ENCODE measurements at regions not wholly inside any gene's neighbourhood (a gene's known extent, or its start where the extent isn't known, plus 50 kb on each side); places are given as distances from the start of the nearest gene placed in this dataset.
"Not testable (repeated sequence)": the region's sequence is repeated elsewhere in the genome, so short reads cannot be mapped to it uniquely, and the experiment has no call there.

DNA sequence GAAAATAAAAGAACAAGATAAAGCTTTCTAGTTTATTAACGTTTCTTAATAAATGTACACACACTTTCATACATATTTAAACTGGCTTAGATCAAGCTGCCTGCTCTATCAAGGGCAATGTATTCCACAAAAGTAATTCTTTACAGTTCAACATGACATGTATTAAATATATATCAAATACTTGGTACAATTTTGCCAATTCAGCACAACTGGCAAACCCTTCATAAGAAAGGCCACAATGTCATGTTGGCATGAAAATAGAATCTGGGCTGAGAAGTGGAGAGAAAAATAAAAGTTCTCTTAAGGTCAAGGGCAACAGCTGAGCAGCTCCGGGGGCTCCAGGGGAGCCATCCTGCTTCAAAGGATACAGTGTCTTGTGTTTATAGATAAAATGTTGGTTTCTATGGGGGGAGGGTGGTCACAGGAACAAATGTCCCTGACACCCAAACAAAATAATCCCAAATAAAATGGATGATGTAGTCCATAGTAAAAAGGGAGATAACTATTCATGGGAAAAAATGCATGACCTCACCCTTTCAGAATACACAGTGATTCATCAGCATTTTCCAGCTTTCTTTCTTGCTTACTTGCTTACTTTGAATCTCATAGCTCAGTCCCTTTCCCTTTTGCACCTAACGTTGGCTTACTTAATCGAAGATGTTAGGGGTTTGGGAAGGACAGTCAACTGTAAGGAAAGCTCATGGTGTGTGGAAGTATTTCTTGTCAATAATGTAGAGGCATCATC lies 494.9 kb downstream of the NYAP2 start:
- DNase-seq: no peak

DNA sequence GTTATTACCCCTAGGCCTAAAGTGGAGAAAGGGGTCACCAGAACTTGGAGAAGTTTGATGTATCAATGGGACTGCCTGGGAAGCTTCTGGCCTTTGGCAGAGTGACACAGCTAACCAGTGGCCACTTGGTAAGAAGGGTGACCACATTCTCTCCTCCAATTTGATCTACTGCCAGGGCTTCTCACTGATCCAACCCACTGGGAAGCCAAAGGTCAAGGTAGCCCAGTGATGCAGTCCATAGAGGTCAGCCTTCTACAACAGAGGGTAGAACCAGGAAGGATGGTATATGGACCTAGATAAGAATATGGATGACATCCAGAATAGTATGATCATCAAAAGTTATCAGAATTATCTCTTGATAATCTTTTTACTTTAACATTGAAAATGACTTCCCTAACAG lies 493.6 kb downstream of the NYAP2 start:
- no peak for DNase-seq

DNA sequence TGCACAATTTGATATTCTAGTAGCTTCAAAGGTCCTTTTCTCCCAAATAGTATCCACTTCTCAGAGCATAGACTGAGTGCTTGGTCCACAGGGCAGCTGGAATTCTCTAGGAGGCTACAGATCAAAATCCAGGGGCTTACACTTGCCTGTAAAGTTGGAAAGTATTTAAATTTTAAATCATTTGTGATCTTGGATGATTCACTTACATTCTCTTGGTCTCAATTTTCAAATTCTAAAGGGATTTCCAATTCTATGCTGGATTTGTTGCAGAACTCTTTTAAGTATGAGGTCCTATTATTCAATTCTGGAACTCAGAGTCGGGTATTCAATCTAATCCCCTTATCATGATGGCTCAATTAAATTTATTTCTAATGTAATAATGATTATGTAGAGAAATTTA lies 492.3 kb downstream of the NYAP2 start:
- no peak for DNase-seq

DNA sequence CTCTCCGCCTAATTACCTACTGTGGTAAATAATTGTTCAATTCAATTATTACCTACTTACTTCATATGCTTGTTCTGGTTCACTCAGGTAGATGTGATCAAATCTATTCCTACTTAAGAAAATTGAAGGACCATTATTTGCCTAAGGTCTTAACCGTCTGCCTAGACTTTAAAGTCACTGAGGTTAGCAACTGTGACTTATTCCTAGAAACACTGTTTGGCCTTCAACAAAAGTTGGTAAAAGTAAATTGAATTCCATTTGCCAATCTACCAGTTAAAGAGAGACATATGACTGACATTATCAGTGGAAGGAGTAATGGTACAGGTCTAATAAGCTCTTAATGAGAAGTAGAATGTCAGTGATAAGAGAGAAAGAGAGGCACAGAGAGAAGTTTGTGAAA lies 491.5 kb downstream of the NYAP2 start:
- DNase-seq: no peak

DNA sequence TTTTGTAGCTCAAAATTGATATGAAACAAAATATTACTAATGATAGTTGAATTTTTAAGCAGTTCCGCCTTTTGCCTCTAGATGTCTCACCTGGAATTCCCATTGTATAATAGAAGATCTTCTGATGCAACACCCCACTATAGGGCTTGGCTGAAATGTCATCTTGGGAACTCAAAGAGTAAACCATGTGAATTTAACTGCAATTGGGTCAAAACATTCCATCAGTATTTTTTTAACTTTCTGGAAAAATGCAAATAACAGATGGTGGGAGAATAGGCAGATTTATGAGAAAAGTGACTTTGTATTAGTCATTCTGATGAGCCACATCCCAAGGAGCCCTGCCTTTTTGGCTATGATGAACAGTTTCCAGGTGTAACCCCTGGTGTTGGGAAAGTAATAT lies 489.9 kb downstream of the NYAP2 start:
- no peak for DNase-seq

DNA sequence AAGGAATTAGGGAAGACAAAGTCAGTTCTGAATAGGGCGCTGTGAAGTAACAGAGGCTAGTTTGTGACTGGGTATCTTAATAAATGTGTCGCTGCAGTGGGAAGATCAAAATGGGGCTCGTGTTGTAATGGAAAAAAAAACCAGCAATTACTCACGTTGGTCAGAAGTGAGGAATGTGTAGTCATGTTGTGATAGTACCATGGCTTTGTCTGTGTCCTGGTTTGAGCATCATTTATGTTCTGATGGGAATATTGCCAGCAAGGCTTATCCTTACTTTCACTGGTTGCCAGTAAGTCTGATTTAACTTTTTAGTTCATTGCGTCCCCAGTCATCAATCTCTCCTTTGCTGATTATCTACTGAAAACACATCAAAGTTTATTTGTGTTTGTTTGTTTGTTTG lies 467.6 kb downstream of the NYAP2 start:
- DNase-seq: no peak

DNA sequence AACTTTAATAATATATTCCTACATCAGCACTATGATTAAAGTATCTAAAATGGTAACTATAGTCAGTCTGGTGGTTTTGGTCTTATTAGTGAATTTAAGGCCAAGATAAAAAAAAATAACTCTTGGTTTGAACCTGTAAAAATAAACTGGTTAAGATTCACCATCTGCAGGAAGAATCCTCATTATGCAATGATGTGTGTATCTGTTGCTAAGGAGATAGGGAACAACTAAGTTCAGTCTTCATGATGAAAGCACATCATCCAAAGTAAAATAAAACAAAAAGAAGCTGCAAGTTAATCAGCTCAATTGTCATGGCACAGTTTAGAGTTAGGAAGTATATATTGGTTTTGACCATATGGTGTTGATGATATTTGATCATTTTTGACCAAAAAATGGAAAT lies 466.0 kb downstream of the NYAP2 start:
- DNase-seq: no peak

DNA sequence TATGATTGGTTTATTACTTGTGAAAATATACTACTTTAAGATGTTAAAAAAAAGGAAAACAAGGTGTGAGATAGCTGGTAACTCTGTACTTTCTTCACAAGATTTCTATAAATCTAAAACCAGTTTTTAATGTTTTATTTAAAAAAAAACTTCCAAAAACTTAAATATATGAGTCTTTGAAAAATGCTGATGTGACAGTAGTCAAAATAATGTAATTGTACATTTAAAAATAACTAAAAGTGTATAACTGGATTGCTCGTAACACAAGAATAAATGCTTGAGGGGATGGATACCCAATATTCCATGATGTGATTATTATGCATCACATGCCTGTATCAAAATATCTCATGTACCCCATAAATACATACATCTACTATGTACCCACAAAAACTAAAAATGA lies 464.9 kb downstream of the NYAP2 start:
- no peak for DNase-seq

DNA sequence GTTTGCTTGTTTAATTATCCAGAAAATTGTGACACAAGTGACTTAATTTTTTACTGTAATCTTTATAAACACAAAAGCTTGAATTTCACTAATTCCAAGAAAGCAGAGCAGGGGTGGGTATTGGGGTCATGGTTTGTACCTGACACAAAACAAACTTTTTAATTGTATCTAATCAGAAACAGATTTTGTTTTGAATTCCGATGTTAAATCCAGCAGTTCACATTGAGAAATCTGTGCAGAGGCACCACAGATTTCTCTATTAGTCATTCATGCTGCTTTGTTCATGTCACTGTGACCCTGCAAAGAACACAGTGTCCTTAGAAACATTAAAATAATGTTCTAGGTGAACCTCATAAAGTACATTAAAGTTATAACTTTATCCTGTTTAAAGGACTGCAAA lies 443.4 kb downstream of the NYAP2 start:
- DNase-seq: no peak

DNA sequence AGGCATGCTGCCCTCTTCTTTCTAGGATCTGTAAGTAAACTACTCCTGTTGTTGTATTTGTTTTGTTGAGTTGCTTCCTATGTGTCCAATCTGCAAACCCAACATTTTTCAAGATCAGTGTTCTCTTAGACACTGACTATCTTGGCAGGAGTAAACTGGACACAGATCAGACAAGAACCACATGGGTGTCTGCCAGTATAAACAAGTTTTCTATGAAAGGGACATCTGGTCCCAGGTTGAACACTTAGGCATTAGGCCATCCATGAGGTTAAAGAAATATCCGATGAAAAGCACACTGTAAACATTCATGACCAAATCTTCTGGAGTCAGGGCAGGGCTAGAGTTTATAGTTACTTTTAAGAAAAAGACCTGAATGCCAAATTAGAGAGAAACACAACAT lies 441.8 kb downstream of the NYAP2 start:
- DNase-seq: no peak

DNA sequence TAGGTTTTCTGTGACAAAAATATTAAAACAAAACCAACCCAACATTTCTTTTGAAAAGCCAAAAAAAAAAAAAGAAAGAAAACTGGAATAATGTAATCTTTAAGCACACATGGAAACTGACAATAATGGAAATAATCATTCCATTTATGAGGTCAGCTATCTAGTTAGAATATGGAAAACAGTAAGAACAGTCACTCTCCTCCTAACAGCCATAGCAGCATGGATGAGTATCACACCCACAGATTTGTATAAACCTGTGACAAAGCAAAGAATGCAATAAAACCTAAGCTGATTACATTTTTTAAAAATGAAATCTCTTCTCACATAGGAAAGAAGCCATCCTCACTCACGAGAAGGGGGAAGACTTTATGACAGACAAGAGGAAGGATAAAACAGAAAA lies 437.8 kb downstream of the NYAP2 start:
- no peak for DNase-seq

DNA sequence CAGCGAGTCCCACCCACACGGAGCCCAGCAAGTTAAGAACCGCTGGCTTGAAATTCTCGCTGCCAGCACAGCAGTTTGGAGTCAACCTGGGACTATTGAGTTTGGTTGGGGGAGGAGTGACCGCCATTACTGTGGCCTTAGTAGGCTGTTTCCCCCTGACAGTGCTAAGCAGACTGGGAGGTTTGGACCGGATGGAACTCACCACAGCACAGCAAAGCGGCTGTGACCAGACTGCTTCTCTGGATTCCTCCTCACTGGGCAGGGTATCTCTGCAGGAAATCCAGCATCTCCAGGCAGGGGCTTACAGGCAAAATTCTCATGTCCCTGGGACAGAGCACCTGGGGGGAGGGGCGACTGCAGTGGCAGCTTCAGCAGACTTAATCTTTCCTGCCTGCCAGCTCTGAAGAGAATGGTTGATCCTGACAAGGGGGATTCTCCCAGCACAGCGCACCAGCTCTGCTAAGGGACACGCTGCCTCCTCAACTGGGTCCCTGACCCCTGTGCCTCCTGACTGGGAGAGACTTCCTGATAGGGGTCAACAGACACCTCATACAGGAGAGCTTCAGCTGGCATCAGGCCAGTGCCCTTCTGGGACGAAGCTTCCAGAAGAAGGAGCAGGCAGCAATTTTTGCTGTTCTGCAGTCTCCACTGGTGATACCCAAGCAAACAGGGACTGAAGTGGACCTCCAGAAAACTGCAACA lies 425.4 kb downstream of the NYAP2 start:
- no peak for DNase-seq

DNA sequence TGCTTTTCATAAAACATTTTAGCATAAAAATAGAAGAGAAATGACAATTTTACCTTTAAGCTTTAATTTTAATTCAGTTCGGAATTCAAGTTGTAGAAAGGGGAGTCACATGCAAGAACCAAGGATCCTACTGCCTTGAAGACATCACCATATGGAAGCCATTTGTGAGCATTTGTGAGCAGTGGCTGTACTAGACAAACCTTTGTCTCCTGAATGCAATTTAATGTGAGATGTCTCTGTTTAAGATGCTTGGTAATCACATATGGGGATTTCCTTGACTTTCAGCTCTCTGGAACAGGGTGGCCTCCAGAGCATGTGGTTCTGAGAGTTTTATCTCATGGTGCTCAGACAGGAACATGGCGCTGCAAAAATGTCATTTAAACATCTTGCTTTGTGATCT lies 421.8 kb downstream of the NYAP2 start:
- no peak for DNase-seq

DNA sequence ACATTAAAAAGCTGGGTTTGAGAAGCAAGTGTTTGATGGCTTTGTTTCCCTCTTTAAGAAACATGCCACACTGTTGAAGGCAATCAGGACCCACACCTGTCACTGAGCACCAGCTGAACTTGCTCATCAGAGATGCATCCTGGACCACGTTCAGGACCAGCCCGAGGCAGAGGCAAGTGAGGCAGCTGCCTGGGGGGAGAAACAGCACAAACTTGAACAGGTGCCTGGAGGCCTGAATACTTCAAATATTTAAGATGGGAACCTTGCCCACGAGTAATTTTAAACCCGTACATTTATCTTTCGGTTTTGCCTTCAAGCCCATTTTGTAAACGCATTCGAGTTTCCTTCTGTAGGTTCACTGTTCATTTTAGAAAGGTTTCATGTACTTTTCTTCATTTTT lies 421.3 kb downstream of the NYAP2 start:
- no peak for DNase-seq

DNA sequence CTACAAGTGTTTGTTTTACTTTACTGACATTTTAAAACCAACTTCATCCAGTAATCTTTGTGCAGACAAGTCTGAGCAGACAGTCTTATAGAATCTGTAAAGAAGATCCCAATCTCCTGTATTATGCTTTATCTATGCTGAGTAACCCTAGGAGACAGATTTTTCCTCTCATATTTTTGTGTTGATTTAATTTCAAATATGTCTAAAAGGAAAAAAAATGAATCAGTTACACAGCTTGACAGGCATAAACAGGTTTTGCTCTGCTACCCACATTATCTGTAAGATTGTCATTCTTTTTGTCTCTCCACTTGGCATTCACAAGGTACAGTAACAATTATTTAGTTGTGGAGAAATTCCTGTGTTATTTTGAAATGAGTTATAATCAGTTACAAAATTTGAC lies 415.0 kb downstream of the NYAP2 start:
- DNase-seq: no peak

DNA sequence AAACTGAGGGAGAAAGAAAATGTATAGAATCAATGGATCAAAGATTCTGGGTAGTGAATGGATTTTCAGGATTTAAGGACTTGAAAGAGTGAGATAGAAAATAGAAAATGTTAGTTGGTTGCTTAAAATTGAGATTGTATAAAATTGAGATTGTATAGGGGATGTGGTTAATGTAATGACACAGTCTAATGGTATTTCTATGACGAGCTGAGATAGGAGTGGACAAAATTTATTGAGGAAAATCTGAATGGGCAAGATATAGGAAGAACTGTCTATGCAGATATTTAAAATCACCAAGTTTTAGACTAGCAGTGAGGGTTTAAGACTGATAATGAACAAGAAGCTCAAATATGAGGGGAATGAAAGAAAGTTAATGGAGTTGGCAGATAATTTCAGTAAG lies 406.6 kb downstream of the NYAP2 start:
- no peak for DNase-seq

DNA sequence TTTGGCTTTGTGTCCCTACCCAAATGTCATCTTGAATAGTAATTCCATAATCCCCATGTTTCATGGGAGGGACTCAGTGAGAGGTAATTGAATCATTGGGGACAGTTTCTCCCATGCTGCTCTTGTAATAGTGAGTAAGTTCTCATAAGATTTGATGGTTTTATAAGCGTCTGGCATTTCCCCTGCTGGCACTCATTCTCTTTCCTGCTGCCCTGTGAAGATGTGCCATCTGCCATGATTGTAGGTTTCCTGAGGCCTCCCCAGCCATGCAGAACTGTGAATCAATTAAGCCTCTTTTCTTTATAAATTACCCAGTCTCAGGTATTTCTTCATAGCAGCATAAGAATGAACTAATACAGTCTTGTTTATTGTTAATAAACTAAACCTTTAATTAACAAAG lies 402.6 kb downstream of the NYAP2 start:
- not testable (repeated sequence) for DNase-seq

DNA sequence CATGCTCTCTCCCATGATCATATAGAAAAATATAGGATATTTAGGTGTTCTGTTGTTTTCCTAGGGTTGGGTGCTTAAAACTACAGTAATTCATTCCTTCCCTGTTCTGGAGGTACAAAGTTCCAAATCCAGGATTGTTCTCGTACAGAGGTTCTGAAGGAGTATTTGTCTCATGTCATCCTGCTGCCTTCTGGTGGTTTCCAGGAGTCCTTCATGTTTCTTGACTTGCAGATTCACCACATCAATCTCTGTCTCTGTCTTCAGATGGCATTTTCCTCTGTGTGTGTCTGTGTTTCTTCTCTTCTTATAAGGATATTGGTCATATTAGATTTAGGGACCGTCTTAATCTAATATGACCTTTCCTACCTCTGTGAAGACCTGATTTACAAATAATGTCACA lies 397.9 kb downstream of the NYAP2 start:
- no peak for DNase-seq

DNA sequence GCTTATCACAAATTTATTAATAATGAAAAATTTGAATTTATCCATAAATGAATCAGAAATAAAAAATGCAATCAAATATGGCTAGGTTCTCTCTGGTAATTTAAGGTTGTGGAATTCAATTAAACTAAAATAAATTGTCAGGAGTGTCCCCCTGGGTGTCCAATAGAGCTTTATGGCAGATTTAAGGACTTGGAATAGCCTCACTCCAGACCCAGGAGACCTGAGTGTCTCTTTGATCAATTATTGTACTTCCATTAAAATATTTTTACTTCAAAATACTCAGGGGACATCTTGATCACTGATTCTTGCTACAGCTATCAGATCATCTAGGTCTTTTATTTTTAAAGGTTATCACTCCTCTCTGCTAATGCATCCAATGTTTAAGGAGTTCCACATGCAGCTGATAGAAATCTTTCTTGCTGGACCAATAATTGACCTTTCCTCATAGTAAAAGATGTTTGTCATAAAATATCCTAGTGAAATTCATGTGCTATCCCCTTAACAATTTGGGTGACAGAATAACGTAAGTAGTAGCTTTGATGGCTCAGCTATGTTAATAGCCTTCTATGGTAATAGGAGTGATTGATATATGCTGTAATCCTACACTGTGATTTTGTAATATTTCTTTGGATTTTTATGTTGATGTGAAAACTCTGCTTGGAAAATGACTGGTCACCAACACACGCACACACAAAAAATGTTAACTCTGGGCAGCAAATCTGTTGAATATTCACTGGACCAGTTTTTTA lies 395.3 kb downstream of the NYAP2 start:
- DNase-seq: no peak

DNA sequence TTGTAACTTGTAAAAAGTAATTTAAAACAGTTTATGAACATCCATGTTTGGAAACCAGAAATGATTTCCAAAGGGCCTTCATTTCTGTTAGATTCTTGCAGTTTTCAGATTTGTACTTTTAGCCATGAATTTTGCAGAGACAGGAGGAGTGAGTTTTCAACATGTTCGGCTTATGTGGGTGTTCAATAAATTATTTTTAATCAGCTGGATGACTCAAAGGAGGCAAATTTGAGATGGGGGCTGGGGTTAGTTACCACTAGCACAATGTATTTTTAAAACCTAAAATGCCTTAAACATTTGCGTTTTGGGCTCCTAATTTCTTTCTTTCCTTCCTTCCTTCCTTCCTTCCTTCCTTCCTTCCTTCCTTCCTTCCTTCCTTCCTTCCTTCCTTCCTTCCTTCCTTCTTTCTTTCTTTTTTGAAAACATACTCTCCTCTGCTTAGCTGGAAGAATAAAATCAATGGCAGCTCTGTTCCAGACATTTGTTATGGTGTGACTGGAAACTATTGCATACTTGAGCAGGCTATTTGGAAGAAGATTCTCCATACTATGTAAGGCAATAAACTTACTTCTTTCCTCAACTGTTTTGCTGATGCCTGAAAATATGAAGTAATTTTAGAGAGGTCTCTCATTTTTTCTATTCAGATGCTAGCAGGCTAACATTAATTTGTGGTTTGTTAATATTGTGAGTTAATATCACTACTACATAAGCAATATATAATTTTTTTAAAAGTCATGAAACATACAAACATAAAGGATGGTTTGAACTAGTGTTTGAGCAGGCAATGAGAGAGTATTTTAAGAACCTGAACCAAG lies 394.4 kb downstream of the NYAP2 start:
- DNase-seq: no peak

DNA sequence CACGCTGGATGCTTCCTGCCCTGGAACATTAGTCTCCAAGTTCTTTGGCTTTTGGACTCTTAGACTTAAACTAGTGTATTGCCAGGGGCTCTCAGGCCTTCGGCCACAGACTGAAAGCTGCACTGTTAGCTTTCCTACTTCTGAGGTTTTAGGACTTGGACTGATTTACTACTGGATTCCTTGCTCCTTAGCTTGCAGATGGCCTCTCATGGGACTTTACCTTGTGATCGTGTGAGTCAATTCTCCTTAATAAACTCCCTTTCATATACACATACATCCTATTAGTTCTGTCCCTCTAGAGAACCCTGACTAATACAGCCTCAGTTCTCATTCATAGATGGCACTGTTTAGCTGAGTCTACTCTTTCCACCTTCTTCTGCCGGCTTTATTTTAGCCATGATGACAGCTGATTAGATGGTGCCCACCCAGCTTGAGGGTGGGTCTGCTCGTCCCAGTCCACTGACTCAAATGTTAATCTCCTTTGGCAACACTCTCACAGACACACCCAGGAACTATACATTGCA lies 389.1 kb downstream of the NYAP2 start:
- no peak for DNase-seq

DNA sequence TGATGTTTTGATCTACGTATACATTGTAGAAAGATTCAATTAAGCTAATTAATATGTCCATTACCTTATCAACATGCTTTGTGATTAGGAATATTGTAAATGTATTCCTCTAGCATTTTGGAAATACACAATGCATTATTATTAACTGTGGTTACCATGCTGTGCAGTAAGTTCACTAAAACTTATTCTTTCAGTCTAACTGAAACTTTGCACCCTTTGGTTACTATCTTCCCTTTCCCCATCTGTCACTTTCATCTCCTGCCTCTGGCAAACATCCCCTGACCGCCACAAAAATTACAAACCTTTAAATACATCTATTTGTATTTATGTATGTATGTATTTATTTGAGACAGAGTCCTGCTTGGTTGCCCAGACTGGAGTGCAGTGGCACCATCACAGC lies 388.0 kb downstream of the NYAP2 start:
- DNase-seq: no peak

DNA sequence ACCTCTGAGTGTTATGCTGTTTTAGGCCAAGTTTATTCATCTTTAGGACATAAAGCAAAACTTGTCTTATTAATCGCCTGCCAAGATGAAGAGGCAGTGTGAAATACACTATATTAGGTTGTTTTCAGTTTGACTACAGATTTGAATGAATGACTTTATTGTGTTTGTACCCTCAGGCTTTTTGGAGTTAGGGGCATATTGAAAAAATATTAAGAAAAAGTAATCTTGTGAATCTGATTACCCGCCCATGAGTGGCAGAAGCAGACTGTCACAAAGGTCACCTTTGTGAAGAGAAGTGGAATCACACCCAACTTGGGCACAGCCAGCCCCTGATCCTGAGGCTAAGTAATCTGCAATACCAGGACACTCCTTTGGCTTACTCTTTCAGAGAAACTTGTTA lies 382.5 kb downstream of the NYAP2 start:
- DNase-seq: no peak

Data from NCI-H1105 (cell line).